Lower leg skin (tissue), 4 donors: ENCODE measurements at regions not wholly inside any gene's neighbourhood (a gene's known extent, or its start where the extent isn't known, plus 50 kb on each side); places are given as distances from the start of the nearest gene placed in this dataset.

Source experiments
- DNase-seq, 2 donors: peaks; one replicate each; pipeline ENCODE4 v3.0.0-alpha.2; 2019; ENCODE audit warnings: low spot score in 2 of 2
- H3K4me3 ChIP-seq: fragments of 200-600 bp; sonication (generic); 2 replicates; pipeline ENCODE4 v1.5.1; 2017; ENCODE audit warnings: mild to moderate bottlenecking, low read depth; ENCODE audit not compliant: poor library complexity, severe bottlenecking
- CTCF ChIP-seq, 3 donors: fragments of 450-650 bp; IDR thresholded peaks; one replicate each; pipeline ENCODE4 v1.5.1; 2016; ENCODE audit warnings: antibody characterized with exemption in 3 of 3, mild to moderate bottlenecking in 3 of 3, moderate library complexity in 2 of 3
- POLR2A ChIP-seq, 2 donors: fragments of 450-650 bp; IDR thresholded peaks; one replicate each; pipeline ENCODE4 v1.6.1; 2016 to 2017; ENCODE audit warnings: antibody characterized with exemption in 2 of 2, mild to moderate bottlenecking in 1 of 2, moderate library complexity in 1 of 2
- WGBS, 2 donors: methylation state at CpG; one replicate each; pipeline ENCODE4 v1.1.5; 2018; 5-methylcytosine and 5-hydroxymethylcytosine counted together
- intact Hi-C: fragments of 100-400 bp; cut with DNase I; formaldehyde crosslinking; loops from one replicate; pipeline ENCODE4 v1.15.0; 2023; ENCODE audit warnings: low total_unique reads

GRCh38 chr14:34179727-34180126 is 228.9 kb upstream of the EGLN3 start:
- intact Hi-C loops: no loop called here
- H3K4me3 ChIP-seq: no peak overlapping the region
- TF ChIP-seq POLR2A (IDR thresholded peaks at IDR 0.05) (no peak), CTCF (IDR thresholded peaks at IDR 0.05) (no peak)
- 54 to 58% methylated on average over 1 of the region's 1 CpG for WGBS, 2 donors
- no peak for DNase-seq

GRCh38 chr14:34177466-34177865 is 226.6 kb upstream of the EGLN3 start:
- TF ChIP-seq CTCF (IDR thresholded peaks at IDR 0.05): no peak
- no peak for TF ChIP-seq POLR2A (IDR thresholded peaks at IDR 0.05)
- no peak overlapping the region for H3K4me3 ChIP-seq
- intact Hi-C loops: no loop called here
- 79% methylated on average over 2 of the region's 2 CpGs for WGBS, 2 donors
- no peak for DNase-seq

GRCh38 chr14:34175574-34175973 is 224.7 kb upstream of the EGLN3 start:
- WGBS, 2 donors: 83 to 85% methylated on average over 2 of the region's 2 CpGs
- TF ChIP-seq POLR2A (IDR thresholded peaks at IDR 0.05): no peak
- no peak for TF ChIP-seq CTCF (IDR thresholded peaks at IDR 0.05)
- intact Hi-C loops: no loop called here
- no peak for DNase-seq
- H3K4me3 ChIP-seq: no peak overlapping the region

GRCh38 chr14:34174973-34175372 is 224.1 kb upstream of the EGLN3 start:
- intact Hi-C loops: no loop called here
- TF ChIP-seq POLR2A (IDR thresholded peaks at IDR 0.05) (no peak), CTCF (IDR thresholded peaks at IDR 0.05) (no peak)
- no peak overlapping the region for H3K4me3 ChIP-seq
- 72 to 75% methylated on average over 3 of the region's 3 CpGs for WGBS, 2 donors
- no peak for DNase-seq

- H3K4me3 ChIP-seq: no peak overlapping the region
- no peak for TF ChIP-seq POLR2A (IDR thresholded peaks at IDR 0.05)
- TF ChIP-seq CTCF (IDR thresholded peaks at IDR 0.05): no peak
- WGBS, 2 donors: 96 to 97% methylated on average over 3 of the region's 3 CpGs
- intact Hi-C loops: no loop called here
- no peak for DNase-seq
Observed at GRCh38 chr14:34173916-34174315, 223.0 kb upstream of the EGLN3 start.

- no peak overlapping the region for H3K4me3 ChIP-seq
- no peak for DNase-seq
- TF ChIP-seq POLR2A (IDR thresholded peaks at IDR 0.05): no peak
- TF ChIP-seq CTCF (IDR thresholded peaks at IDR 0.05): no peak
- intact Hi-C loops: no loop called here
- WGBS, 2 donors: 50 to 54% methylated on average over 6 of the region's 6 CpGs
Observed at GRCh38 chr14:34172550-34173368, 221.9 kb upstream of the EGLN3 start.
